NCI-H2107 treated with DMSO at 0.1 percent for 48 hours (cell line): ENCODE measurements at regions not wholly inside any gene's neighbourhood (a gene's known extent, or its start where the extent isn't known, plus 50 kb on each side); places are given as distances from the start of the nearest gene placed in this dataset.
"Not testable (repeated sequence)": the region's sequence is repeated elsewhere in the genome, so short reads cannot be mapped to it uniquely, and the experiment has no call there.

ENCODE experiments used
- DNase-seq: peaks from one replicate; lab custom pipeline; 2025; ENCODE audit not compliant: unreplicated experiment; lab: John Stamatoyannopoulos, UW

GRCh38 chr6:137545073-137545472 is 50.9 kb upstream of the OLIG3 start:
- no peak for DNase-seq

- no peak for DNase-seq
Measured at GRCh38 chr6:137547186-137547585, 53.0 kb upstream of the OLIG3 start.

GRCh38 chr6:137547601-137548000 is 53.4 kb upstream of the OLIG3 start:
- no peak for DNase-seq

DNA sequence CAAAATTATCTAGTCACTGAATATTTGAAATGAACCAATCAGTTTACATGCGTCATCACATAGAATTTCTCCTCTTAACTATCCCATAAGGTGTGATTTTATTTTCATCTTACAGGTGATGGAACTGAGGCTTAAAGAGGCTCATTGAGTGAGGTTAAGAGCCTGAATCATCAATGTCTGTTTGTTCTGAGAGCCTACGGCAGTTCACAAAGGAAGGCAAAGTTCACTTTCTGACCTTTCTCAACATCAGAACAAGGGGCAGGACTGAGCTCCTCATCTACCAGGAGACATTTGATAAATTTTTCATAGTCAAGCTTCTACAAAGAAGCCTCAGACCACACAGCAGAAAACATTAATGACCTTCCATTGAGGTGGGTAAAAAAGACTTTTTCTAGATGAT is 54.9 kb upstream of the OLIG3 start:
- no peak for DNase-seq

DNA sequence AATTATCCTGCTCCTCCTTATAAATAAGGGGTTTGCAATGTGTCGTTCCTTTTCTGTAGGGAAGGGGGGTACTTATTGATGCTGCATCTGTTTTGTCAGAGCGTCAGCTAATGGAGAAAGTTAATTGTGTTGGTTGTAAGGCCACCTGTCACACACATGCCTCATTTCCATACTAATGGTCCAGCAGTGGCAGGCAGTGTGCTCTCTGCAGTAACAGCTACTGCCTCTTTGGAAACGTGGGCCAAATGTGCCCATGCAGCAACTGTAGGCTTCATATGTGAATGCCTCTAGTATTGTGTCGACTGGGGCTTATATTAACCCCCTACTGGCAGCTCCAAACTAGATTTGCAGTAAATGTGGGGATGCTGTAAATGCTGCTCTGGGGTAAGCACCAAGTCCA is 56.3 kb upstream of the OLIG3 start:
- DNase-seq = no peak

DNA sequence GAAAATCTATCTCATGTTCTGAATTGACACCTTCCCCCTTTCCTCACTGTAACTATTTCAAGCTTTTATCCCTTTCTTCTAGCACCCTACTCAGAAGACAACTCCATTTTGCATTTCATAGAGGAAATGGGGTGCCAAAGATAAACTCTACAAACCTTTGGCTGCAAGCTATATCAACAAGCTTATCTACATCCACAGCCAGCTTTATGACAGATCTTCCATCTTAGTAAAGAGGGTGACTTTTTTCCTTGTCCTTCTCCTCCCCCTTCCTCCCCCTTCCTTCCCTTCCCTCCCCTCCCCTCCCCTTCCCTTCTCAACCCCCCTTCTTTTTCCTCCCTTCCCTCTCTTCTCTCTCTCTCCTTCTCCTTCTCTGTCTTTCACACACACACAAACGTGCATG is 58.0 kb upstream of the OLIG3 start:
- no peak for DNase-seq

DNA sequence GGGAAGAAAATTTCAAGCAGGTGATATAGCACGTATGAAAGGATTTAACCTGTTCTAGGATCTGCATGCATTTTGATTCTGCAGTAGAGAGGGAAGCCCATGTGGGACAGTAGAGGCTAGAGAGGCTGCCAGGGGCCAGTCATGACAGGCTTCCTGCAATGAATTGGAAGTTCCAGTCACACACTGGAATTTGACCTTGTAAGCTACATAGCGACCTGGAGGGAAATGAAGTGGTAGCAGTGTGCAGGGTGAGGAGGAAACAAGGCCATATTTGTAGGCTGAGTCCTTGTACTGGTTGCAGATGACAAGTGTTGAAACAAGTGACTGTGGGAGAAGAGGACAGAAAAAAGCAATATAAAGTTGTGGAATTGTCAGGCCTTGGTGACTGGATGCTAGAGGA is 58.6 kb upstream of the OLIG3 start:
- no peak for DNase-seq

DNA sequence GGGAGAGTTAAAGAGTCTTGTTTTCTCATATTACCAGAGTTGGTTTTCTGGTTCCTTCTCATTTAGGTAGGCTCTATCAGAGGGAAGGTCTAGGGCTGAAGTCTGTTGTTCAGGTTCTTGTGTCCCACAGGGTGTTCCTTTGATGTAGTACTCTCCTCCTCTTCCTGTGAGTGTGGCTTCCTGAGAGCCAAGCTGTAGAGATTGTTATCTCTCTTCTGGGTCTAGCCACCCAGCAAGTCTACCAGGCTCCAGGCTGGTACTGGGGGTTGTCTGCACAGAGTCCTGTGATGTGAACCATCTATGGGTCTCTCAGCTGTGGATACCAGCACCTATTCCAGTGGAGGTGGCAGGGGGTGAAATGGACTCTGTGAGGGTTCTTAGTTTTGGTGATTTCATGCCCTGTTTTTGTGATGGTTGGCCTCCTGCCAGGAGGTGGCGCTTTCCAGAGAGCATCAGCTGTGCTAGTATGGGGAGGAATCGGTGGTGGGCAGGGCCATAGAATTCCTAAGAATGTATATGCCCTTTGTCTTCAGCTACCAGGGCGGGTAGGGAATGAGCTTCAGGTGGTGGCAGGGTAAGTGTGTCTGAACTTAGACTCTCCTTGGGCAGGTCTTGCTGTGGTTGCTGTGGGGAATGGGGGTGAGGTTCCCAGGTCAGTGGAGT is 65.5 kb upstream of the OLIG3 start:
- not testable (repeated sequence) for DNase-seq

DNA sequence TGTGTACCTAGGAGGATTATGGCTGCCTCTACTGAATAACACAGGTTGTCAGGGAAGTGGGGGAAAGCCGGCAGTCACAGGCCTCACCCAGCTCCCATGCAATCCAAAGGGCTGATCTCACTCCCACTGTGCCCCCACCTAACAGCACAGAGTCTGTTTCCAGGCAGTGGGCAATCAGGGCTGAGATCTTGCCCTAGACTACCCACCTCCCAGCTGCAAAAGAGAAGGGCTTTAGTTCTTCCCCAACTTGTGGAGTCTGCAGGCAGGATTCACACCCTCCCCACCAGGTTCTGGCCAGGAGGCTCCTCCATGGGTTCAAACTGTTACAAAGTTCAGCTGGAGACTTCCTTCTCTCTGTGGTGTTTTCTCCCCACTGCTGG is 66.0 kb upstream of the OLIG3 start:
- DNase-seq = no peak

GRCh38 chr6:137568067-137568466 is 73.9 kb upstream of the OLIG3 start:
- no peak for DNase-seq

DNA sequence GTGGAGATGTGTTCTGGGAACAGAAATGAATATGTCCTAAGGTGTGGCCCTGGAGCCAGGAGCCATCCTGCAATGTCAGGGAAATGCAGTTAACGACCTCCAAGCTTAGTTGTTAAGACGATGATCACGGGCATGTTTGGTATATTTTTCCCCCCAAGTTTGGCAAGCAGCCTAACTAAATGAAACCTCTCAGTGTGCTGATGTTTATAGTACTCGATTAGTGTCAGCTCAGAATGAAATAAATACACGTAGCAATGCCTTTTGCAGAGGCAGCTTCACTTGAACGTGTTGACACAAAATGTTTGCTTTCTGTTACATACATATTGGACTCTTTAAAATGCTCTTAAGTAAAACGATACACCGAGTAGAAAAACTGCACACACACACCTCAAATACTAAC is 76.2 kb upstream of the OLIG3 start:
- DNase-seq = no peak

- no peak for DNase-seq
Measured at GRCh38 chr6:137571854-137572253, 77.7 kb upstream of the OLIG3 start.

DNA sequence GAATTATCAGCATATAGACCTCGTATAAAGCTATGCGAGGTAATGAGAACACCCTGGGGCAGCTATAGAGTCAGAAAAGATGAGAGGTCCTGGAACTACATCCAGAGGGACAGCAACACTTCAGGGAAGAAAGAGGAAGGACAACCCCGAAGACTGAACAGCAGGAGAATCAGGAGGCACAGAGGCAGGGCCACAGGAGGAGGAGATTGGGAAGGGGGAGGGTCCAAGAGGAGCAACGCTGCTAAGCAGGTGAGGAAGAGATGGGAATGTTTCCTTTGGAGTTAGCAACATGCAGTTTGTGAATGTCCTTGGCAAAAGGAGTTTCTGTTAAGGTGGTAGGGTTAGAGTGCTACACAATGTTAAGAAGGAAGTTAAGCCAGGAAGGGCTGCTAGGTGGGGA is 79.5 kb upstream of the OLIG3 start:
- DNase-seq = no peak

DNA sequence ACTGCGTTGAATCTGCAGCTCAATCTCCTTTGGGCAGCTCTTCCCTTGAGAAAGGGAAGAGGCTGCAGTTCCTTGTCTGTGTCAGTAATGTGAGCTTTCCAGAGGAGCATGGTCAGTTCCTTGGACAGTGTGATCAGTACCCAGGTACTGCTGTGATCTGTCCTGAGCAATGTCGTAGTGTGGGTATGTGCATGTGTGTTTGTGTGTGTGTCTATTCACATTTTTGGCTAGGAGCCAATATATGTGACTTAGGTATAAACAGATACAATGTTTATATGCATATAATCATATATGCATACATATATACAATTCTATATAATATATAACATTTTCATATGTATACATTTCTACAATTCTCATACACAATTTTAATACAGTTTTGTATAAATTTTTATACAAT is 85.4 kb upstream of the OLIG3 start:
- no peak for DNase-seq

DNA sequence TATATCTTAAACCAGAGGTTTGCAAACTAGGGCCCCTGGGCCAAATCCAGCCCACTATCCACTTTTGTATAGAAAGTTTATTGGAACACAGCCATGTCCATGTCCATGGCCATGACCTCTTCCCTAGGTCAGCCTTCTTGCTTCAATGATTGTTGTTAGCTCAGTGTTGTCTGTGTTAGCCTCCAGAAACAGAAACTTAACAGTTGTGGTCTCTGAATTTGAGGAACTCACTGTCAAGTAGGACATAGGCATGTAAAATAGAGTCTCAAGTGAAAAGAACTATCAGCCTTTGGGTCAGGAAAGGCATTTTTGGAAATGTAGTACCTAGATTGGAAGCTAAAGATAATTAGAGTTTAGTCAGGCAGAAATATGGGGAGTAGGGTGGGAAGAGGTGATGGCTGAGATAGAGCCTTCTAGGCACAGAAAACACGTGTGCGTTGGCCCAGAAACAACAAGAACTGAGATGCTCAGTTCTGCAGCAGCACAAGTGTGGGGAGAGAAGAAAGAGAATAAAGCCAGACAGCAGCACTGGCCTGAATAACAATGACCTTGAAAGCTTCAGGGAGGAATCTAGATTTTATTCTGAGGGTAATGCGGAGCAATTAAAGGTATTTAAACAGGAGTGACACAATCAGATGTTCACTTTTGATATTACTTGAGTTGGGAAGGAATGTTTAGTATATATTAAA is 87.0 kb upstream of the OLIG3 start:
- no peak for DNase-seq

DNA sequence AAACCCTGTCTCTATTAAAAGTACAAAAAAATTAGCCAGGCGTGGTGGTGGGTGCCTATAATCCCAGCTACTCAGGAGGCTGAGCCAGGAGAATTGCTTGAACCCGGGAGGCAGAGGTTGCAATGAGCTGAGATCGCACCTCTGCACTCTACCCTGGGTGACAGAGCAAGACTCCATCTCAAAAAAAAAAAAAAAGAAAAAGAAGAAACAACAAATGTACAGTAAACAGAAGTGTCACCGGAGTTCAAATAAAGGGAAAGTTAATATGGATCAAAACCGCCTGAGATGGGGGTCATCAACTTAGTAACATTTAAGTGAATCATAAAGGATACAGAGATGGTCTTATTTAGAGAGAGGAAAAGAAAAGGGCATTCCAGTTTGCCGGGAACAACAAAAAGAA is 89.3 kb upstream of the OLIG3 start:
- not testable (repeated sequence) for DNase-seq

DNA sequence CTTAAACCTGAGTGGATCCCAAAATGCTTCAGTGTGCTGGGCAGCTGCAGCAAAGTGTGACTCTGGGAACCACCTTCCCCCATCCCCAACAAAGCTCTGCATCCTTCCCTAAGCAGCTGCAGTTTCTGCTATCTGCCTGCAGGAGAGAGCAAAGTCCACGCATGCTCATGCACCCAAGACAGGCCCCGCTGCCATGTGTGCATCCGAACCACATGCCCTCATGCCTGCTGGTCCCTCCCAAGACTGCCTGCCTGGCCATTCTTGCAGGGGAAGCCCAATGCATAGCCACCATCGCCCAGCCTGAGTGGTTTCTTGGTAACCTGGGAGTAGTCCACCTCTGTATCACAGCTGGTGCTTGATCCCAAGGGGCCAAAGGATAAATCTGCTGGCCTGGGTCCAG is 94.3 kb upstream of the OLIG3 start:
- DNase-seq = no peak

- no peak for DNase-seq
Measured at GRCh38 chr6:137589067-137589848, 95.1 kb upstream of the OLIG3 start.

GRCh38 chr6:137590684-137591083 is 96.5 kb upstream of the OLIG3 start:
- no peak for DNase-seq

GRCh38 chr6:137601471-137601870 is 107.3 kb upstream of the OLIG3 start:
- DNase-seq = no peak

- DNase-seq = no peak
Measured at GRCh38 chr6:137602313-137603197, 108.4 kb upstream of the OLIG3 start.
